Type B pancreatic cell (in vitro differentiated cells): ENCODE measurements at regions not wholly inside any gene's neighbourhood (a gene's known extent, or its start where the extent isn't known, plus 50 kb on each side); places are given as distances from the start of the nearest gene placed in this dataset.

Experiments
- DNase-seq: peaks from one replicate; pipeline ENCODE4 v3.0.0; 2021; ENCODE audit warnings: mixed read lengths; ENCODE audit not compliant: unreplicated experiment; ENCODE audit errors: extremely low spot score
- H3K27ac Mint-ChIP-seq: 2 replicates; pipeline ENCODE4 v1.8.0; 2021; ENCODE audit warnings: mild to moderate bottlenecking, mixed read lengths
- H3K27me3 Mint-ChIP-seq: 2 replicates; pipeline ENCODE4 v1.8.0; 2021; ENCODE audit warnings: mixed read lengths
- H3K36me3 Mint-ChIP-seq: 2 replicates; pipeline ENCODE4 v1.8.0; 2021; ENCODE audit warnings: mixed read lengths
- H3K4me1 Mint-ChIP-seq: one replicate; pipeline ENCODE4 v1.8.0; 2021; ENCODE audit warnings: mixed read lengths; ENCODE audit not compliant: unreplicated experiment
- H3K4me3 Mint-ChIP-seq: 2 replicates; pipeline ENCODE4 v1.8.0; 2021; ENCODE audit warnings: mild to moderate bottlenecking, mixed read lengths
- H3K9me3 Mint-ChIP-seq: 2 replicates; pipeline ENCODE4 v1.8.0; 2021; ENCODE audit warnings: mixed read lengths
- TF ChIP-seq, protein P1 (sequence below): fragments of 200-600 bp; sonication (generic); conservative IDR thresholded peaks from 2 replicates; pipeline ENCODE4 v1.5.0; 2021; ENCODE audit warnings: antibody characterized with exemption, mild to moderate bottlenecking

DNA sequence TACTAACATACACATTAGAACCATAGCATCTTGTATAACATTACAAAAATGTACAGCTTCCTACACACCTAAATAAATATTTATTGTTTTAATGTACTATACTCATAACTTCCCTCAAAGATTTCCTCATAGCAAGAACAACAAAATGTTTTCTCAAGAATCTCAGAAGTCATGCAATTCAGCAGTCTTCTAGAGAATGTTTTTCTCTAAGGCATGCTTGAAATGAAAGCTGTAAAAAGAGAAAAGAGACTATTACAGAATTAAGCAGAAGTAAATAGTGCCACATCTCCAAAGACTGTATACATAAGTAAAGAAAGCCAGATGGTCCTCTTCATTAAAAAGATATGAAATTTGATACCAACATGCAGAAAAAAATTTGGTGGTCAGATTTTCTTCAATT is 672.2 kb downstream of the EPM2A start:
- TF ChIP-seq, protein P1, sequence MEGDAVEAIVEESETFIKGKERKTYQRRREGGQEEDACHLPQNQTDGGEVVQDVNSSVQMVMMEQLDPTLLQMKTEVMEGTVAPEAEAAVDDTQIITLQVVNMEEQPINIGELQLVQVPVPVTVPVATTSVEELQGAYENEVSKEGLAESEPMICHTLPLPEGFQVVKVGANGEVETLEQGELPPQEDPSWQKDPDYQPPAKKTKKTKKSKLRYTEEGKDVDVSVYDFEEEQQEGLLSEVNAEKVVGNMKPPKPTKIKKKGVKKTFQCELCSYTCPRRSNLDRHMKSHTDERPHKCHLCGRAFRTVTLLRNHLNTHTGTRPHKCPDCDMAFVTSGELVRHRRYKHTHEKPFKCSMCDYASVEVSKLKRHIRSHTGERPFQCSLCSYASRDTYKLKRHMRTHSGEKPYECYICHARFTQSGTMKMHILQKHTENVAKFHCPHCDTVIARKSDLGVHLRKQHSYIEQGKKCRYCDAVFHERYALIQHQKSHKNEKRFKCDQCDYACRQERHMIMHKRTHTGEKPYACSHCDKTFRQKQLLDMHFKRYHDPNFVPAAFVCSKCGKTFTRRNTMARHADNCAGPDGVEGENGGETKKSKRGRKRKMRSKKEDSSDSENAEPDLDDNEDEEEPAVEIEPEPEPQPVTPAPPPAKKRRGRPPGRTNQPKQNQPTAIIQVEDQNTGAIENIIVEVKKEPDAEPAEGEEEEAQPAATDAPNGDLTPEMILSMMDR, result no peak
- no peaks in the 10 kb centered on the region for H3K36me3 Mint-ChIP-seq
- no peaks in the 10 kb centered on the region for H3K4me1 Mint-ChIP-seq
- H3K4me3 Mint-ChIP-seq, result no peak overlapping the region
- DNase-seq, result no peak
- H3K9me3 Mint-ChIP-seq, result no peaks in the 10 kb centered on the region
- peaks cover 13% of the 10 kb centered on the region for H3K27me3 Mint-ChIP-seq
- no peak overlapping the region for H3K27ac Mint-ChIP-seq

- Mint-ChIP-seq H3K4me3 (no peak overlapping the region), H3K27me3 (peaks cover 4% of the 10 kb centered on the region), H3K36me3 (no peaks in the 10 kb centered on the region), H3K4me1 (no peaks in the 10 kb centered on the region), H3K9me3 (no peaks in the 10 kb centered on the region), H3K27ac (no peak overlapping the region)
- DNase-seq, result no peak
- TF ChIP-seq, protein P1, result no peak
Measured at GRCh38 chr6:145067430-145067829, 667.9 kb downstream of the EPM2A start.

DNA sequence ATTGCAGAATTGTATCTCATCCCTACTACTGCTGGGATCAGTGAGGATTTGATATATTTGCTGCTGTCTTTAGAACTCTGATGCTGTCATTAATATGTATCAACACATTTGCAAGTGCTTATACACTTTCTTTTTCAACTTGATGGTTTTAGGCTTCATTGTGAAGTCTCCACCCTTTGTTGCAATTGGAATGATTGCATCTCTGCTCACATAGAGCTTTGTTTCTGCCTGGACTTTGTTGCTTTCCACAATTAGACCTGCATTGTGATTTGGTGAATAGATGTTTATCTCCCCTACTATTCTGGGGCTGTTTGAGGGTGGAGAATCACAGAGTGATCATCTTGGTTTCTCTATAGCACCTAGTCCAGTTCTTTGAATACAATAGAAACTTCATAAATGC is 666.7 kb downstream of the EPM2A start:
- H3K4me3 Mint-ChIP-seq, result no peak overlapping the region
- TF ChIP-seq, protein P1, result no peak
- no peaks in the 10 kb centered on the region for H3K36me3 Mint-ChIP-seq
- H3K4me1 Mint-ChIP-seq, result no peaks in the 10 kb centered on the region
- no peak for DNase-seq
- peaks cover 3% of the 10 kb centered on the region for H3K27me3 Mint-ChIP-seq
- no peak overlapping the region for H3K27ac Mint-ChIP-seq
- no peaks in the 10 kb centered on the region for H3K9me3 Mint-ChIP-seq

DNA sequence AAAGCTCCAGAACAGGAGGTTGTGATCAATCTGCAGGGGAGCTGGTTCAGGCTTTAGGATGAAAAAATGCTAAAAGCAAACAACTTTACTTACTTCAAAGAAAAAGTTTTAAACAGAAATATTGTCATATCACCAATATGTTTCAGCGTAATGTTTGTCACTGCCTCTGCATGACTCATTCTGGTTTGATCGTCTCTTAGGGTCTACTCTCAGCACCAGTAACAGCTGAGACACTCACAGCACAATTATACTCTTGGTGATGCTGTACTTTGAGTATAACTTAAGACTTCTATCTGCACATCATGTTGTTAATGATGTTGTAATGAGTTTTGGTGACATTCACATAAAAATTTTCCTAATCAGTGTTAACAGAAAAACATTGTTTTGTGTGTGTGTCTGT is 665.4 kb downstream of the EPM2A start:
- Mint-ChIP-seq H3K36me3 (no peaks in the 10 kb centered on the region), H3K27ac (no peak overlapping the region), H3K4me3 (no peak overlapping the region), H3K9me3 (no peaks in the 10 kb centered on the region), H3K27me3 (peaks cover 3% of the 10 kb centered on the region), H3K4me1 (no peaks in the 10 kb centered on the region)
- TF ChIP-seq, protein P1, result no peak
- DNase-seq, result no peak

DNA sequence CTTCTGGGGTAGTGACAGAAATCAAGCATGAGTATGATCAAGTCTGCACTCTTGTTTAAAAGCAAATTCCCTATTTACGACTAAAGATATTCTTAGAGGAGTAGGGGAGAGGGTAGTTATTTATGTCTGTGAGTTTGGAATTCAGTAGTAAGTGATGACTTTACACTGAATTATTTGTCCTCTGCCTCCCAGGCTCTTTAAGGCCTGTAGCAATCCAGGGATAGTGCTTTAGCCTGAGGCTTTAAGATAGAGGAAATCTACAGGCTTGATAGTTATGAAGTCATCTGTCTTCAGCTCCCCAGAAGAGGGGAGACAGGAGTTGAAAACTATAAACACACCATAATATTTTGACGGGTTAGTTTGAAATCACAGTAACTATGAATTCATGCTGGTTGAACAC is 664.5 kb downstream of the EPM2A start:
- peaks cover 5% of the 10 kb centered on the region for H3K9me3 Mint-ChIP-seq
- H3K27me3 Mint-ChIP-seq, result peaks cover 8% of the 10 kb centered on the region
- H3K27ac Mint-ChIP-seq, result no peak overlapping the region
- H3K4me1 Mint-ChIP-seq, result no peaks in the 10 kb centered on the region
- TF ChIP-seq, protein P1, result no peak
- H3K36me3 Mint-ChIP-seq, result no peaks in the 10 kb centered on the region
- H3K4me3 Mint-ChIP-seq, result no peak overlapping the region
- no peak for DNase-seq

GRCh38 chr6:145071836-145072235 is 663.5 kb downstream of the EPM2A start:
- H3K27ac Mint-ChIP-seq, result no peak overlapping the region
- TF ChIP-seq, protein P1, result no peak
- H3K9me3 Mint-ChIP-seq, result peaks cover 8% of the 10 kb centered on the region
- H3K4me3 Mint-ChIP-seq, result no peak overlapping the region
- H3K27me3 Mint-ChIP-seq, result peaks cover 12% of the 10 kb centered on the region
- no peaks in the 10 kb centered on the region for H3K4me1 Mint-ChIP-seq
- H3K36me3 Mint-ChIP-seq, result no peaks in the 10 kb centered on the region
- no peak for DNase-seq
